T-helper 1 cell treated with Interleukin-12 subunit alpha and Interleukin-12 subunit beta and Interleukin-4 antibody, amounts not matched to agents 30 ng/mL and 1 ng/mL, for 36 hours (primary cell): ENCODE measurements at regions not wholly inside any gene's neighbourhood (a gene's known extent, or its start where the extent isn't known, plus 50 kb on each side); places are given as distances from the start of the nearest gene placed in this dataset.

Source experiments
- intact Hi-C: fragments of 100-400 bp; cut with micrococcal nuclease; formaldehyde crosslinking; loops from one replicate; pipeline ENCODE4 v1.15.1; 2024

GRCh38 chr1:195576641-195577040, 1031.6 kb downstream of the KCNT2 start:
- intact Hi-C loops = no loop called here

DNA sequence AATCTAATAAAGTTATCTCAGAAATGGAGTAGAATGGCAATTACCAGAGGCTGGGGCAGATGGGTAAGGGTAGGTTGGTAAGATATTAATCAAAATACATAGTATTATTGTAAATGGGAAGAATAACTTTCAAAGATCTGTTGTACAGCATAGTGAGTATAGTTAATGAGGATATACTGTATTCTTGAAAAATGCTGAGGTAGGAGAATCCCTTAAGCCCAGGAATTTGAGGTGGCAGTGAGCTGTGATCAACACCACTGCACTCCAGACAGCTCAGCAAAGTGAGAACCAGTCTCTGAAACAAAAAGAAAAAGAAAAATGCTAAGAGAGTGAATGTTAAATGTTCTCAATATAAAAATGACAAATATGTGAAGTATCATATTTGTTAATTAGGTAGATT, 1033.7 kb downstream of the KCNT2 start:
- intact Hi-C loops = no loop called here

GRCh38 chr1:195569934-195570333, 1038.3 kb downstream of the KCNT2 start:
- intact Hi-C loops = no loop called here

- intact Hi-C loops = no loop called here
Observed at GRCh38 chr1:195568389-195568788, 1039.9 kb downstream of the KCNT2 start.

GRCh38 chr1:195562074-195562473, 1046.2 kb downstream of the KCNT2 start:
- intact Hi-C loops = no loop called here

DNA sequence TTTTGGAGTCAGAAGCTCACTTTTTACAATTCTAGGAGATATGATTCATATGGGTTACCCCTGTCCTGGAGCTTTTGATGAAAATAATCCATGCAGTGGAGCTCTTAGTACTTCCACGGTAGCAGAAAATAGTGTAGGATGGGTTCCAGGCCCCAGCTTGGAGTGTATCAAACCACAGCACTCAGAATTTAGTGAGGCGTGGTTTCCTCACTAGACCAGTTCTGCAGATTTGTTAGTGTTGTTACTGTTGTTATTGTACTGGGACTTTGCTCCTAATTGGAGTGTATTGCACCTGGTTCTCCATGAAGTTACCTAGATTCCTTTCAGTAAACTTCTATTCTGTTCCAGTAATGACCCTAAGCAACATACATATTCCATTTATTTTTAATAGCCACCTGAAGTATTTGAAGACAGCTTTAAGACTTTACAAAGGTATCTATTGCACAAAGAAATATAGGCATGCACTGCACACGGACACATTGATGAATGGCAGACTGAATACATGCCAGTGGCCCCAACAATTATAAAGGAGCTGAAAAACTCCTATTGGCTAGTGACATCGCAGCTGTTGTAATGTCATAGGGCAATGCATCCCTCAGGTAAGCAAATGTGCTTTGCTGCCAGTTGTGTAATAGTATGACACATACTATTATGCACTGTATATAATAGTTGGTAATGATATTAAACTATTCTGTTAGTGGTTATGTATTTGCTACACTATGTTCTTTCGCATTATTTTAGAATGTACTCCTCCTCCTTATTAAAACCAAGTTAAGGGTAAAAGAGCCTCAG, 1058.0 kb downstream of the KCNT2 start:
- intact Hi-C loops = loop anchor here (1.0 kb wide), 1 partner anchor 15 kb away; no protein-coding TSS in a partner anchor

- intact Hi-C loops = no loop called here
Observed at GRCh38 chr1:195530961-195531360, 1077.3 kb downstream of the KCNT2 start.

DNA sequence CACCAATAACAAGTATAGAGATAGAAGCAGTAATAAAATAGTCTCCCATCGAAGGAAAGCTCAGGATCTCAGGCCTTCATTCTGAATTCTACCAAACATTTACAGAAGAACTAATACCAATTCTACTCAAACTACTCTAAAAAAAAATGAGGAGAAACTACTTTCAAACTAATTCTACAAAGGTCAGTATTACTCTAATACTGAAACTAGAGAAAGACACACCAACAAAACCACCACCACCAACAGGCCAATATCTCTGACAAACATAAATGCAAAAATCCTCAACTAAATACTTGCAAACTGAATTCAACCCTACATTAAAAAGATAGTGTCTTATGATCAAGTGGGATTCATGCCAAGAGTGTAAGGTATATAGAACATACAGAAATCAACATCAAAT, 1078.4 kb downstream of the KCNT2 start:
- intact Hi-C loops = no loop called here

- intact Hi-C loops = no loop called here
Observed at GRCh38 chr1:195520757-195521156, 1087.5 kb downstream of the KCNT2 start.

DNA sequence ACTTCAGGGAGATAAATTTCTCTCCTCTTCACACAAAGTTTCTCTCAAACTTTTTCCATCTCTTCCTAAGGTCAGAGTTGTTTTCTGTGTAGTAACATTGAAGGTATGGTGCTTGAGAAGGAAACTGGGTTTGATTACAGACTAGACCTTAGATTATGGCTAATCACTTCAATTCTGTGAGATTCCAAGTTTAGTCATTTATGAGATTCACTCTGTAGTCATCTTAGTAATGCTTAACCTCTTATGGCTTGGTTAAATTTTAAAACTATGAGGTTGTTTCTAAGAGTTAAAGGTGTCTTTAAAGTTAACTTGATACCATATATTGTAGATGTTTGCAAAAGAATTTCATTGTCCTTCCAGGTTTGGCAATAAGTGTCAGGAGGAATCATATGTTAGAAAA, 1092.2 kb downstream of the KCNT2 start:
- intact Hi-C loops = loop anchor here (2.0 kb wide), 1 partner anchor 21 kb away; no protein-coding TSS in a partner anchor

DNA sequence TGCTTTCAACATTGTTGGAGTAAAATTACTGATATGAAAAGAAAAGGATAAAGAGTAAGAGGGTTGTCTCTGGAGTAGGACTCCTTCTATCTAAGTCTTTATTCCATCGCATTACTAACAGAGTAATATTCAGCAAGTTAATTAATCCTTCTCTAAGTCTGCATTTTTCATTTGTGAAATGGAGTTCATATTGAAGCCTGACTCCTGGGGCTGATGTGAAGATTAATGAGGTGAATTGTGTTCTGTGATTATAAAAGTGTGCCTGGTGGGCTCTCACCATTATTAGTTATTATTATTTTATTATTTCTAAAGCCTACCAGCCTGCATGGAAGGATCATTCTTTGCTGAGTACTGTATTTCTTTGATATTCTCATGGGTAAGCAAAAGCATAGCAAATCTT, 1096.7 kb downstream of the KCNT2 start:
- intact Hi-C loops = no loop called here

DNA sequence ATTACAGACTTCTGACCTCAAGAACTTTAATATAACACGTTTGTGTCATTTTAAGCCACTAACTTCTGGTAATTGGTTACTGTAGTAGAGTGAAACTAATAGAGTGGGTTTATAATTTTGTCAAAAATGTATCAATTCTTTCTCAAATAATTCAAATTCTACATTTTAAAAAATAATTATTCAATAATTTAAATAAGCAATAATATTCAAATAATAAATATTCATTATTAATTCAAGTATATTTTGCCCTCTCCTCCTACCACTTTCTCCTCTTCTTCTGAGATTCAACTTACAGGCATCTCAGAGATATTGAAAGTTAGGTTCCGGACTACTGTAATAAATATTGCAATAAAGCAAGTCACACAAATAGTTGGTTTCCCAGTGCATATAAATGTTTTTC, 1107.1 kb downstream of the KCNT2 start:
- intact Hi-C loops = no loop called here

DNA sequence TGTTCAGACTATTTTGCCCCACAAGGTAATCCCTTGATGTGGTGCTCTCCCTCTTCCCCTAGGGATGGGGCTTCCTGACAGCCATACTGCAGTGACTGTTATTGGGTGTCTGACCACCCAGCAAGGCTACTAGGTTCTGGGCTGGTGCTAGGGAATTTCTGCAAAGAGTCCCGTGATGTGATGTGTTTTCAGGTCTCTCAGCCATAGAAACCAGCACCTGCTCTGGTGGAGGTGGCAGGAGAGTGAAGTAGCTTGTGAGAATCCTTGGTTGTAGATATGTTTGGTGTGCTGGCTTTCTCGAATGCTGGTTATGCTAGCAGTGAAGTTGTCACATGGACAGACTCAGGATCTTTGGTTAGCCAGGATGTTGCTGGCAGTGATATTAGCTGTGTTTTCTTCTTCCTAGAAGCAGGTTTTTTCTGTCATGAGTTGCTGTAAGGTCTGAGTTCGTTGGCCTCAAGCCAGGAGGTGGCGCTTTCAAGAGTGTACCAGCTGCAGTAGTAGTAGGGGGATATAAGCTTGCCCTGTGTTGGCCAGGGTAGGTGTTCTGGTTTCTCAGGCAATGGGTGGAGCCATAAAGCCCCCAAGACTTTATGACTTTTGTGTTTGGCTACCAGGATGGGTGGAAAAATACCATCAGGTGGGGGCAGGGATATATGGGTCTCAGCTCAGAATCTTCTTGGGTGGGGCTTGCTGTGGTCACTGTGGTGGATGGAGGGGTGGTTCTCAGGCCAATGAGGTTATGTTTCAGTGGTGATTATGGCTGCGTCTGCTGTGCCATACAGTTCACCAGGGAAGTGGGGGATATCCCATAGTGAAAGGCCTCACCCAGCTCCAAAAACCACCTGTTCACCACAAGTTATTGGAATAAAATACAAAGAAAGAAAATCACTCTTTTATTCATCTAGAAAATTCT, 1112.3 kb downstream of the KCNT2 start:
- intact Hi-C loops = loop anchor here (2.0 kb wide), 1 partner anchor 21 kb away; no protein-coding TSS in a partner anchor

DNA sequence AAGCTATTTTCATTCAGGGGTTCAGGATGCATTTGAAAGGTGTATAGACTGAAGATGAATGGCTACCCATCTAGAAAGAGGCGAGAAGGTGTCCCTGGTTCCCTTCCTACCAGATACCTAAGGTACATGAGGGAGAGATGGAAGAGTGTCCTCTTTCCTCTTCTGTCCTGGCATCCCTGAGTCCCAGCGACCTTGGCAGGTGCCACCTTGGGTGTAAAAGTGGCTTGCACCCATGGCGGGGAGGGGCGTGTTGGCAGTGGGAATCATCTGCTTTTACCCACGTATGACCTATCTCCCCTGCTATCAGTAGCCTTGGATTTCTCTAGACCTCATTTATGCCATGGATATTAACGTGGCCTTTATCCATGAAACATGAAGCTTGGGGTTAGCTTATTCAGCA, 1126.1 kb downstream of the KCNT2 start:
- intact Hi-C loops = no loop called here

DNA sequence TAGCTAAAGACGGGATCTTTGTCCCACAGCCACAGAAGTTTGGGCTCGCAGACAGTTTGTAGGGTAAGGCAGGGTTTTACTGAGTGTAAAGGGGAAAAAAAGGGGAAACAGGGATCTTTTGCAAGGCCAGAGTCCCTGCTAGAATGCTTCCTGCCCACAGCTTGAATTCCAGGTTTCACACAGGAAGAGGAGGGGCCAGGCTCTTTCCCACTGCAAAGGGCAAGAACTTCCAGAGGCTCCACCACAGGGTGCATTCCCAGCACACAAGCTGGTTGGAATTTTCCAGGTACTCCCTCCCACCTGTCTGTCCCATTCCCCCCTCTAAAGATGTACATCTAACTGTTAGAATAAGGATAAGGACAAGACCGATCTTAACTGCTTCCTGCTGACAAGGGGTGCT, 1126.9 kb downstream of the KCNT2 start:
- intact Hi-C loops = no loop called here

DNA sequence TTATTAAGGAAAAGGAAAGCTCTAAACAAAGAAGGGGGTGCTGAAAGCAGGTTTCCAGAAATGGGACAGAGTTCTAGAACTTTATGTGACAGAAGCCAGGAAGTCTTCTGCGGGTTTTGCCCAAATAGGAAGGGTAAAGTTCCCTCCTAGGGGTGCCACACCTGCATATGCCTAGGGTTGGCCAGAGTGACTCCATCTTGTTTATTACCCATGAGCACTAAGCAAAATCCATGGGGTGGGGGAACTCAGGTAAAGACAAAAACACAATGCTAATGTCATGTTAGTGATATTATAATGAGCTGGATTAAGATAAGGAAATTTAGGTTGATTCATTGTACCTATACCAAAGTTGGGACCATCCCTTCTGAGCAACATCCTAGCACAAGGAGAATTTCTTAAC, 1132.7 kb downstream of the KCNT2 start:
- intact Hi-C loops = no loop called here

GRCh38 chr1:195472291-195472690, 1135.9 kb downstream of the KCNT2 start:
- intact Hi-C loops = no loop called here

DNA sequence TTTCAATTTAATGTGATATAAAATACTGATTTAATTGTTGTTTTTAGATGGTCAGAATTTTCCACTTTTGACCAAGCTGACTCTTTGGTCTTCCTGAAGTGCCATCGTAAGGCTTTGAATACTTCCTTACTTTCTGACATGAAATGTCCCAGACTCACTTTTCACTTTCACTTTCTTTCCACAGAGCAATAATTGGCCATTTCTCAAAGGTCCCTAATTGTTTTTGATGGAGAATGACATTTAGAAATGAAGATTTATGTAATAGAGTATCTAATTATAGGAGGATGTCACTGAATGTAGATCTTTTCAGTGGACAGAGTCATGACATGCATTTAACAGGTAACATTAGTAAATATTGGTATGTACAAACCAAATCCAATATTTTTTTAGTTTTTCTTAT, 1141.6 kb downstream of the KCNT2 start:
- intact Hi-C loops = no loop called here

- intact Hi-C loops = no loop called here
Observed at GRCh38 chr1:195462646-195463045, 1145.6 kb downstream of the KCNT2 start.

- intact Hi-C loops = no loop called here
Observed at GRCh38 chr1:195462152-195462551, 1146.1 kb downstream of the KCNT2 start.

DNA sequence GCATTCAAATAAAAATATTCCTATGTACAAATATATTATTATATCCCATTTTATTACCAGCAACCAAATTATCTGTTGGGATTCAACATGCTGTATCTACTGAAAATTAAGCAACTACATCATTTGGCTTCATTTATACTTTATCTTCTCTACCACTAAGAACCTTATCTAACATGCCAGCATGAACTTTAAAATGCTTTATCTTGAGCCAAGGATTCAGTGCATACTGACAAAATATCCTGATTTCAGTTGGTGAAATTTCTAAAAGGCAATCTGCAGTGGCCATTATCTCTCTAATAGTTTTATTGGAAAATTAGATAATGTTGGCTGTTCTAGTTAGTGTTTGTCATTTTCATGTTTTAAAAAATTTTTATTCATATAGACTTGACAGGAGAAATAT, 1149.9 kb downstream of the KCNT2 start:
- intact Hi-C loops = no loop called here

GRCh38 chr1:195450794-195451193, 1157.4 kb downstream of the KCNT2 start:
- intact Hi-C loops = no loop called here
